GM21390 (cell line): ENCODE measurements at regions not wholly inside any gene's neighbourhood (a gene's known extent, or its start where the extent isn't known, plus 50 kb on each side); places are given as distances from the start of the nearest gene placed in this dataset.

Source experiments
- ATAC-seq: cut with Tn5 transposase; IDR thresholded peaks from one replicate; pipeline ENCODE4 v1.9.1; 2021; ENCODE audit not compliant: unreplicated experiment

DNA sequence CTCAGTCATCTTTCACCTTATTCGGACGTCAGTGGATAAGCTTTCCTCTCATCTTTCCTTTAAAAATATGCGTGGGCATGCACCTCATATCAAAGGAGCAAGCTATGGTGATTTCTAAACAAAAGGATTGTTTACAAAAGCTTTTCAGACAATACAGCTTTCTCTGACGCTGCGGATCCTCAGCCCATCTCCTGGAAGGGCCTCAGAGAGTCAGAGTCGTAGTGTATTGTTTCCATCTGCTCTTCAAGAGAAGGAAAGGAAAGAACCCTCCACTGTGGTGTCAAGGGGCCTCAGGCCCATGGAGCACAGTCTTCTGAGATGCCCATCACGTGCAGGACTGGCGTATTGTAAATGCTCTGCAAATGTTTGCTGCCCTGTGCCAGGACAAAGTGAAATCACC, 163.4 kb upstream of the MAP1B start:
- ATAC-seq: no peak

- no peak for ATAC-seq
These were observed 161.8 kb upstream of the MAP1B start for GRCh38 chr5:71945436-71945835.

- no peak for ATAC-seq
These were observed 160.8 kb upstream of the MAP1B start for GRCh38 chr5:71946343-71947030.

- ATAC-seq: no peak
These were observed 159.1 kb upstream of the MAP1B start for GRCh38 chr5:71948206-71948605.

DNA sequence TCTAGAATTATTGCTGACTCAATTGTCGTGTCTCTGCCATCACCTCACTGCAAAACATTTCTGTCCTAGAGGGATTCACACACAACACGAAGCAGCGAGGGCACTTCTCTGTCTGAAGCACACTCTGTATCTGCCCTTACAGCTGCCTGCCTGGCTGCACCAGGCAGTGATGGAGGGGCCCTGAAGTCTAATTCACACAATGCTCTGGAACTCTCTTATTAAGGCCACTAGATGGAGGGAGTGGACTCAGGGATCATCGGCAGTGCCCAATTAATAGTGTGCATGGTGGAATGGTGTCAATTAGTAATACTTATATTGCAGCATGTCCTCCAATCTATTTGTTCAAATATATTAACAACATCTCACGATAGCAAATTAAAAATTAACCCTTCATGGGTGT, 157.5 kb upstream of the MAP1B start:
- no peak for ATAC-seq

DNA sequence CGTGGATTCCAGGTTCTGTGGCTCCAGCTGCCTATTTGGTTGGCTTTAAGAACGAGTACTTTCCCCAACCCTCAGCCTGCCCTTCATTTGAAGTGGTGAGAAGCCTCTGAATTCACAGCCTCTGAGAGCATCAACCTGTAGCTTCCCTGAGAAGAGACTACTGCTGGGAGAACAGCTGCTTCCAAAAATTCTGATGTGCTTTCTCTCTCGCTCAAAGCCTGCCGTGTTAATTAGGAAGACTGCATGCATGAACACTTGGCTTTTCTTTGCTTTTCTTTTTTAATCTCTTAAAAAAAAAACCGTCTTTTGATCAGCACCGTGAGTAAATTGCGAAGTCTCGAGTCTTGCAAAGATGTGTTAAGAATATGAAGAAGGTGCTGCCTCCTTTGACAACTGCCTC, 153.4 kb upstream of the MAP1B start:
- no peak for ATAC-seq

DNA sequence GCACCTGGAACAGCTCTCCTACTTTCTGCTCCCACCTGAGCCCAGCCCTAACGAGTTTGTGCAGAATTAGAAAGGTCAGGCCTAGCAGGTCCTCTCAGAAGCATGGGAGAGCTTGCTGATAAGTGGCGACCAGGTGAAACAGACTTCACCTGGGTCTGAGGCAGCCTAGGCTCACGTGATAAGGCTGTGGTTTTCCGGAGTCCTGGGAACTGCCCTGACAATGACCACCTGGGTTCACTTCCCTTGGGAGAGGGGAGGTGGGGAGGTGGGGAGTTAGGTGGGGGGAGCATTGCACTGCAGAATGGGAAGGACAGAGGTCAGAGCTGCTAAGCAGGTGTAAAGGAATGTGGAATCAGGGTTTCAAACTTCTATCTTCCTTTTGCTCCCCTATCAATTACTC, 152.9 kb upstream of the MAP1B start:
- no peak for ATAC-seq

DNA sequence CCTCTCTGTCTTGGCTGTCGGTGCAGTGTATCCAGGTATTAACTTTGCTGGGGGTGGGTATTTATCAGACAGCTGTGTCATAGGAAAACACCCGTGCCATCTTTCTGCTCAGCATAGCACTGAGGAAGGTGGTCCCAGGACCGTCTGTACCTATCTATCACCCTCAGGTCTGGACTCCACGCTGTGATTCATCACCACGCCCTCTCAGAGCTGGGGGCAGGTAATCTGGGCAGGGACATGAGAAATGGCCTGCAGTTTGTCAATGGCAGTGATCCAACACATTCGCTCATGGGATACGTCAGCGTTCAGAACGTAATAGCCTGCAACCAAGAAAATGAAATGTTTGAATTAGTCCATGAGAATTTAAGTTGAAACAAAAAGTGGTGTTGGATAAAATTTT, 151.6 kb upstream of the MAP1B start:
- no peak for ATAC-seq

GRCh38 chr5:71957292-71957898, 149.9 kb upstream of the MAP1B start:
- ATAC-seq: no peak

- no peak for ATAC-seq
These were observed 147.1 kb upstream of the MAP1B start for GRCh38 chr5:71960195-71960594.

GRCh38 chr5:71961786-71962185, 145.5 kb upstream of the MAP1B start:
- no peak for ATAC-seq

- ATAC-seq: no peak
These were observed 137.8 kb upstream of the MAP1B start for GRCh38 chr5:71969460-71969859.

DNA sequence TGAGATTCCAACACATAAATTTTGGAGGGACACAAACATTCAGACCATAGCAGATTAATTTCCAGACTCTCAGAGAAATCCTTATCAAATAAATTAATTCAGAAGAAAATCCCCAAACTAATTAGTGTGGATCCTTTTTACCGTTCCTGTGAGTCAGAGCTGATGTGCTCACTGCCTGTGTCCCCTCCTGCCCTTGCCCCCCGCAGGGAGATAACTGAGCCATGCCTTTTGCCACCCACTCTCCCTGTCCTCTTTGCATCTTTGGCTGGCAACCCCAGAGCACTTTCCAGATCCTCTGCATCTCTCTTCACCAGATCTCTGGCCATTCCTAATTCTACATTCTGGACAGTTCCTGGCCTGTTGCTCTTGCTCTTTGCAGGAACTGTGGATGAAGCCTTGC, 135.4 kb upstream of the MAP1B start:
- ATAC-seq: no peak

GRCh38 chr5:71972777-71973473, 134.3 kb upstream of the MAP1B start:
- ATAC-seq: no peak

DNA sequence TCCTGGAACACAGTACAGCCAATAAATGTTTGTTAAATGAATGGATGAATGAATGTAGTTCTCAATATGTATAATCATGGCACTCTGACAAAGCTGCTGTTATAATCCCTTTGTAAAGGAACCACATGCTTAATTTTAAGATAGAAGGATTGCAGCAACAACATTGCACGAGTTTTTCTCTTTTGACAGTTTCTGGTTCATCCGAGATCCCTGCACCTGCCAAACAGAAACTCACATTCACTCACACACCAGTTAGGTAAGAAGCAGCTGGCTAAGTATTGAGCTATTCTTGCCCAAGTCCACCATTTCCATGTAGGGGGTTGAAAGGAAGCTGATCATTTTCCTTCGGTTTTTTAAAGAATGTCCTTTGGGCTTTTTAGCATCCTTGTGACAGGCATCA, 133.7 kb upstream of the MAP1B start:
- ATAC-seq: no peak

GRCh38 chr5:71974165-71974564, 133.1 kb upstream of the MAP1B start:
- ATAC-seq: no peak

GRCh38 chr5:71974622-71975021, 132.7 kb upstream of the MAP1B start:
- no peak for ATAC-seq

GRCh38 chr5:71976449-71976848, 130.8 kb upstream of the MAP1B start:
- ATAC-seq: no peak

GRCh38 chr5:71977311-71977710, 130.0 kb upstream of the MAP1B start:
- ATAC-seq: no peak

DNA sequence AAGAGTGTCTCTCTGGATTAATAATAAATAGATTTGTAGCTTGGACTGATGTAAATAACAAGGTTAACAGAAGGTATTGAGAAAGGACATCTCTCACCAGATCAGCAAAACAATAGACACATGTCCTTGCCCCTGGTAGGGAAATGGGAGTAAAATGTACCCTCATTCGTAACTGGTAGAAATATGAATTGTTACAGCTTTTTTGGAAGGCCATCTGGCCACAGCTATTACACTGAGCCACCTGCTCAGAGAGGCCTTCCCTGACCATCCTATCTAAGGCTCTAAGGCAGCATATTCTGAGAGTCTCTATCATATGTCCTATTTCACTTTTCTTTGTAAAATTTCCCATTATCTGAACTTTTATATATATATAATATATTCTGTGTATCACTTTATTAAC, 129.1 kb upstream of the MAP1B start:
- no peak for ATAC-seq

DNA sequence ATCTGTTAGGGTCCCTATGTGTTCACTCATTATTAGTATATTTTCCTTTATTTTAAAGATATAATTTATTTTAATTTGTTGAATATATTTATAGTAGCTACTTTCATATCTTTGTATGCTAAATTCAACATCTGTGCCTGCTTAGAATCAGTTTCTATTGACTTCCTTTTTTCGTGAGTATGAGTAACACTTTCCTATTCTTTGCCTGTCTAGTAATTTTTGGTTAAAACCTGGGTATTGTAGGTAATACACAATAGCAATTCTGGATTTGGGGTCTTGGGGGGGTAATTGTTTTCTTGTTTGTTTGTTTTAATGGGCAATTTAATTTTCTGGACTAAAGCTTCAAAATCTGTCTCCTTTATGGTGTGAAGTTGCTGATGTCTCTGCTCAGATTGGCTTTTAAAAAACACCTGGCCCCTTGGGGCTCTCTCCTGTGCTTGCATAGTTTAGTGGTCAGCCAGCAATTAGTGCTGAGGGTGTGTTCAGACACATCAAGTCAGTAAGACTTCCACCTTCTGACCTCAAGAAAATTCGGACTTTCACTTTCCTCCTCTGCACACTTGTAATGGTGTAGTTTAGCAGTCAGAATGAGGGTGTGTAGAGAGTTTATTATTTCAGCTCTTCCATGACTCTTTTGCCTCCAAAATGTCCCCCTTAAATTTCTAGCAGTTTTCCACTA, 124.4 kb upstream of the MAP1B start:
- no peak for ATAC-seq

GRCh38 chr5:71986101-71986500, 121.2 kb upstream of the MAP1B start:
- ATAC-seq: no peak
